GM19455 (cell line): ENCODE measurements at regions not wholly inside any gene's neighbourhood (a gene's known extent, or its start where the extent isn't known, plus 50 kb on each side); places are given as distances from the start of the nearest gene placed in this dataset.
A peak's percentile ranks its signal among the peaks of the same experiment; 100 is the strongest.

Source experiments
- ATAC-seq: cut with Tn5 transposase; IDR thresholded peaks from one replicate; pipeline ENCODE4 v1.9.1; 2021; ENCODE audit not compliant: unreplicated experiment

- ATAC-seq, result no peak
These were observed 51.4 kb upstream of the CHMP2B start for GRCh38 chr3:87175732-87176131.

DNA sequence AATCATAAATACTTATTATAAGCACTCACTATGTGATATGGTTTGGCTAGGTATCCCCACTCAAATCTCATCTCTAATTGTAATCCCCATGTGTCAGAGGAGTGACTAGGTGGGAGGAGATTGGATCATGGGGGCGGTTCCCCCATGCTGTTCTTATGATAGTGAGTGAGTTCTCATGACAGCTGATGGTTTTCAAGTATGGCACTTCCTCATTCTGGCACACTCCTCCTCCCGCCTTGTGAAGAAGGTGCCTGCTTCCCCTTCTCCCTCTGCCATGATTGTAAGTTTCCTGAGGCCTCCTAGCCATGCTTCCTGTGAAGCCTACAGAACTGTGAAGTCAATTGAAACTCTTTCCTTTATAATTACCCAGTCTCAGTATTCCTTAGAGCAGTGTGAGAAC, 53.3 kb upstream of the CHMP2B start:
- ATAC-seq, result no peak

GRCh38 chr3:87173071-87173470, 54.0 kb upstream of the CHMP2B start:
- no peak for ATAC-seq

DNA sequence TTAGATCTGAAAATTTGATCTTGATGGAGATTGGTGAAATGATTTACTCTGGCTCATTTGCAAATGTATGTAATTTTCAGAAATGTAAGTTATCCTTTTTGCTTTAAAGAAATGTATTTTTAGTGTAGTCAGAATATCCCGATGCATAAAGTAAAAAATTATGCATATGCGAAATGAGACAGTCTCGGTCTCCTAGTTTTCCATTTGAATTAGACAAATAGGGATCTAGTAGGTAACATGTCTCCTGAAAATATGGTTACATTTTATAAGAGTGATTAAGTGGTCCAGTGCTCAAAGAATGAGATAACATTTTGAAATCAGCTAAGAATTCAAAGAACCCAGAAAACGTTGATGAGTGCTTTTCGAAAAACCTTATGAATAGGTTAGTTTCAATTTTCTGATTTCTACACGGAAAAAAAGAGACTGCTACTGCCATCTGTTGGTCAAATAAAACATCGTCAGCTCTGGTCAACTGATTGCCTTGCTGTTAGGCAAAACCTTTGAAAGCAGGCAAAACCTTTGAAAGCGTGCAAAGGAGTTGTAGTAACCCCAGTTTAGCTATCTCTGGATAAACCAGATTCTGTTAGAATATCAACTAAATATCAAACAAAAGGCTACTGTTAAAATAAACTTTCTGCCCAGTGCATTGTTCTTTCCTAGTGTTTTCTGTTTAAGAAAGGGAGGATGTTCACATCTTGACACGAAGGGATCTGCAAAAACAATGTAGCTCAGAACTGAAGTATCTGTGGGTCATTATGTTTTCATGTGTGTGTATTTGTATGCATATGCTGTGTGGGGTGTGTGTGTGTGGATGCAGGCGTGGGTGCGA, 59.3 kb upstream of the CHMP2B start:
- ATAC-seq, result peak; percentile 78

DNA sequence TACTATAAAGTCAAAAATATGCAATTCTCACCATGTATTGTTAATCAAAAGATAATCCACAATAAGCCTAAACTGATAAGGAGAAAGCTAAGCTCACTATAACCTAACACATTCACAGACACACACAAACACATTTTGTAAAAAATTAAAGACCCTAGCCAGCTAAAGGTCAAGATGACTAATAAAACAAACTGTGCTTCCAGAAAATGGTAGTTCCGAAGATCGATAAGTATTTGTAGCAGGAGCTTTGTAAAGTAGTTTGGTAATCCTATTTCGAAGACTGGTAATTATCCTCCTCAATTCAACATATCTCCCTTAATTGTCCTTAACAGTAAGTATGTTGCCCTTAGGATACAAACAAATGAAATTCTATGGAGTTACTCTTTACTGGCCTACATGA, 62.9 kb upstream of the CHMP2B start:
- ATAC-seq, result no peak

DNA sequence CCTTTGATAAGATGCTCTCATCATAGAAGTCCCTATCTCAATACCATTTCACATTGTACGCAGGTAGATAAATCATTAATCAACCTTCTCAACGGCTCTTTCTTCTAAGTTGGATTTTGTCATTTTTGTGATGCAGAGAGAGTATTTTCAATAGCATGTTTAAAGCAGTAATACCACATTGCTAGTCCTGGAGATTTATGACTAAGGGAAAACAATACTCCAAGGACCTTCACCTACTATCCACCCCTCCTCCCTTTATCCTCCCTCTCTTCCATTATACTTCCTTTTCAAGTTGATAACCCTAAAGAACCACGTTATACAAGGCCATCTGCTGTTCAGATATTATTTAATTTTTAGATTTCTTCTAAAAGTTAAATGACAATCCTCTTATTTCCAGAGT, 65.3 kb upstream of the CHMP2B start:
- no peak for ATAC-seq

DNA sequence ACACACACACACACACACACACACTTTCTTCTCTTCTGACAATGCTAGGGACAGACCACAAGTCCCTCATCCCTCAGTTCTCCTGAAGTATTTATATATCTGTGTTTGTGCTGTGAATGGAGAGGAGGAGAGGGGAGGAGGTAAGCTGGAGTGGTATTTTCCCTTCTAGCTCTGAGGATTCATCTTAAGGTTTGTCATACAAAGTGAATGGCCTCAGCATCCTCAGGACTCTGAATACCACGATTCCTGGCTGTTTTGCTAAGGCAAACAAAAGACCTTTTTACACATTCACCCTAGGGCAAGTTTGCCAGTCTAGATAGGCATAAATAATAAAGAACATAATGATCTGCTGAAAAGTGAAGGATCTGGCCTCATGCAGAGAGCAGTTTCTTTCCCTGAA, 65.7 kb upstream of the CHMP2B start:
- ATAC-seq, result no peak

DNA sequence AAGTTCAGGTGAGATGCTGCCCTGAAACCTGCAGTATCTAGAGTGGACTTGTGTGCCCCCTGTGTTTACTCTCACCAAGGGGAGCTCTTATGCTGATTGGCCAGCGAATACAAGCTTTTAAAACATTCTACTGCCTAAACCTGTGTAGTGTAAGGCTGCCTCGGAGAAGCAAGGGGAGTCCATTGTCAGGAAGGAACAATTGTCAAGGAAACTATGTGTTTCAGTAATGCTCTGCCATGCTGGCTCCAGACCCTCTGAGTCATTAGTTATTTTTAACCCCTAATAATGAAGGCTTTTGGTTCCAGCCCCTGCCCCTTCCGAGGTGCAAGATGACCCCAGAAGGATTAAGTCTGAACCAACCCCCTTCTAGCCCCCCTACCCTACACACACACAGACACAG, 66.1 kb upstream of the CHMP2B start:
- no peak for ATAC-seq

GRCh38 chr3:87158823-87159222, 68.3 kb upstream of the CHMP2B start:
- ATAC-seq, result no peak

GRCh38 chr3:87148020-87148419, 79.1 kb upstream of the CHMP2B start:
- no peak for ATAC-seq

DNA sequence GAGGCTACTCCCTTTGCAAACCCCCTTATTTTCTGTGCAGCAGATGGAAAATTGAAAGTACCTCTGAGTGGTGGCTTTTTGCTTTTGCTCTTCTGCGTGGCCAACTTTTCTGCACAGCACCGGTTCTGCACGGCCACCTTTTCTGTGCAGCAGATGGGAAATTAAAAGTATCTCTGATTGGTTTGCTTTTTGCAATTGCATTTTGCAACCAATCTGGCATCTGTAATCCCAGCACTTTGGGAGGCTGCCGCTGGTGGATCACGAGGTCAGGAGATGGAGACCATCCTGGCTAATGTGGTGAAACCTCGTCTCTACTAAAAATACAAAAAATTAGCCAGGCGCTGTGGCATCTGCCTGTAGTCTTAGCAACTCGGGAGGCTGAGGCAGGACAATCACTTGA, 79.5 kb upstream of the CHMP2B start:
- ATAC-seq, result no peak

DNA sequence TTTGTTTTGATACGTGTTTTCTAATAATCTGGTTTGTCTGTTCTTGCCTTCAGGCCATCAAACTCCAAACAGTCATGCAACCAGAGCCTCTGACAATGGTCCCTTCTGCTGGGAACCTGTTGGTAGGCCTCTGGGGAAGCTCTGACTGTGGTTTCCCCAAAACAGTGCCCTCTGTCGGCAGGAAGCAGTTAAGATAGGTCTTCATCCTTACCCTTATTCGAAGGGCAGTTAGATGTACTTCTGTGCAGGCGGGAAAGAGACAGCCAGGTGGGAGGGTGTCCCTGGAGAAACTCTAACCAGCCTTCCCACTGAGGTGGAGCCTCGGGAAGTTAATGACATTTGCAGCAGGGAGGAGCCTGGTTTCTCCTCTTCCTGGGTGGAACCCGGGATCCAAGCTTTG, 81.6 kb upstream of the CHMP2B start:
- no peak for ATAC-seq

DNA sequence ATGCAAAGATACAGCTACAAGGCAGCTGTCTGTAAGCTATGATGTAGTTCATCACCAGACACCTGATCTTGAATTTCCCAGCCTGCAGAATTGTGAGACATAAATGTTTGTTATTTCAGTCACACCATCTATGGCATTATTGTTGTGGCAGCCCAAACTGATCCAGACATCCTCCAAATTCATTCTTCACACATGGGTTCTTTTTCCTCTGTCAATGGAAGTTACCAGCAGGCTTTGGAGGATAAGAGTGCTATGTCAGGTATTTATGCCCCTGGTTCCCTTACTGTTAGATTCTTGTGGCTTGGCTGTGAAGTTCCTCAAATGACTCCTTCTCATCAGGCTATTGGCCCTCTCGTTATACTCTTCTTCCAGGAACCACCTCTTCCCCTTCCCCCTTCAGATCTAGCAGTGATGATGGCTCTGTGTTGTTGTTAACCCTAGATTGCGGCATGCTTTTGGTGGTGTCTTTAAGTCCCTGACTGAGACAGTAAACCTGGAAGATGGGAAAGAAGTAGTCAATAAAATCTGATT, 91.0 kb upstream of the CHMP2B start:
- no peak for ATAC-seq

DNA sequence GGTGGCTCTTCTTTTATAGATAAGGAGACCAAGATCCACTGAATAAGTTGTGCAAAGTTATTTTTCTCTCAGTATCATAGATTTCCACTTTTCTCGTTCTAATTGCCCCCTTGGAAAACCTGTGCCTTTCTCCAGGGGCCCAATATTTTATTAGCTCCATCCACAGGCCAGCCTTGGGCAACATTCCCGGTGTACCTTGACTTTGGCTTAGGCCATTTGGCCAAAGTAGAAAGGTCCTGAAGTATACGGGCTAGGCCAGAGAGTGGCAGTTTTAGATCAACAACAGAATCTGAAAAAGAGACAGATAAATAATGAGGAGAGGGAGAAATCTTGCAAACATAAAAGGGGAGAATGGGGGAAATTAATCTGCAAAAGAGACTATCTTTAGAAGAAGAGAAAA, 91.7 kb upstream of the CHMP2B start:
- no peak for ATAC-seq

GRCh38 chr3:87132801-87133200, 94.3 kb upstream of the CHMP2B start:
- ATAC-seq, result no peak

- ATAC-seq, result no peak
These were observed 99.1 kb upstream of the CHMP2B start for GRCh38 chr3:87128006-87128405.

DNA sequence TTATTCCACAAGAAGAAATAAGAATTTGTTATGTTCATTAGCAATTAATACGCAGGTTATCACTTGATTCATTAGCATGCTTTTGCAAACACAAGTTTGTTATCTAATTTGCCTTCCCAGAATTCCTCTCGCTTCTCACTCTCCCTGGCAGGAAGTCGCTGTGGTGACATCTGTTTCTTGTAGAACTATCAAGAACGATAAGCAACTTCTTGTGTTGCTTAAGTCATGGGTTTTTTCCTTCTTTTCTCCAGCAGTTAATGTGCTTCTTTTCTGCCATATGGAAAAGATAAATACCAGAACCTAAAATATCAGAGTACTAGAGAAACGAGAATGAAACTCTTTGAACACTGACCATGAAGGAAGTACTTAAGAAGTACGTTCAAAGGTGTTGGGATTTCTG, 99.8 kb upstream of the CHMP2B start:
- ATAC-seq, result no peak

- no peak for ATAC-seq
These were observed 100.8 kb upstream of the CHMP2B start for GRCh38 chr3:87126321-87126720.

- ATAC-seq, result no peak
These were observed 102.0 kb upstream of the CHMP2B start for GRCh38 chr3:87125116-87125515.

DNA sequence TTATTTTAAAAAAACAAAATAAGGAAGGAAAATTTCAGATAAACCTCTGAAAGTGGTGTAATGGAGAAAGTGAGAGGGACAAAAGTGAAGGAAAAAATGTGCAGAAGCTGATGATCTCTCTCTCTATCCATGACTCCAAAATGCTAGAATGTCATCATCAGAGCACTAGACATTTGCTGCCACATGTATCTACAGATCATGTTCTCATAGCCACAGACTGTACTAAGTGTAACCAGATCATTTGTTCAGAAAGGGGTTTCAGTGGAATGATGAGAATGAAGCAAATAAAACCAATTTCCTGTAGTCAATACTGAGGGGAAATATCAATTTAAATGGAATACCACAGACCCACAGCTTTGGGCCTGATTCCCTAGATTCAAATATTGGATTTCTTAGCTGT, 104.3 kb upstream of the CHMP2B start:
- no peak for ATAC-seq

DNA sequence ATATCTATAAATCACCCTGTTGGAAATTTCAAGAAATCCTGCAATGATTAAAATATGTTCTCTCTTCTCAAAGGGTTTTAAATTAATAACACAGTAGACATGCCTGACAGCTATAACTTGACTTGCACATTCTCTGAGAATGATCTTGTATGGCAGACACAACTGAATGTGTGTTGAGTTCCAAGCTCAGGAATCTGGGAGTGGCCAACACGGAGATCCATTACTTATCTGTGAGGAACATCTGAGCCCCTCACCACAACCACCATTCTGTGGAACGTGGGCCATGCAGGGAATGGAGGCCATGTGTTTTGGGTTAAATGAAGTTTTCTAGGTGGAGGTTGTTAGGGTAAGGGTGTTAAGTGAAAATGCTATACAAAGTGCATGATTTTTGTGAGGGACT, 105.3 kb upstream of the CHMP2B start:
- ATAC-seq, result no peak

DNA sequence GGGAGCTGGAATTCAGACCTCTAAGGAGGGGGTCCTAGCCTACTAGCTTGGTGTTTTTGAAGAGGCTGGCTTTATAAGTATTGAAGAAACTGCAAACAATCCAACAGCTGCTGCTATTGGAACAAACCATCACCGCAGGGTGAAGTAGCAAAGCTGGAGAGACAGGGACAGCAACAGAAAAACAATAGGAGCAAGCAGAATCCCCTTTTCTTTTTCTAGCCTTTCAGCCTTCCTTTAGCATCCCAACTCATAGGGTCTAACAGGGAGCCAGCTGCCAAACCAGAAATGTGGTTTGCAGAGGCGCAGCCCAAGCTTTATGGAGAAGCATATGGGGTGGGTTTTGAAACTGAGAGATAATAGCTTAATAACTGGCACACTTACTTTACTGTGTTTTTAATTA, 106.2 kb upstream of the CHMP2B start:
- no peak for ATAC-seq

GRCh38 chr3:87120236-87120635, 106.9 kb upstream of the CHMP2B start:
- ATAC-seq, result no peak
